ENCODE measurements at regions not wholly inside any gene's neighbourhood (a gene's known extent, or its start where the extent isn't known, plus 50 kb on each side); places are given as distances from the start of the nearest gene placed in this dataset.
"Not testable (repeated sequence)": the region's sequence is repeated elsewhere in the genome, so short reads cannot be mapped to it uniquely, and the experiment has no call there.

DNA sequence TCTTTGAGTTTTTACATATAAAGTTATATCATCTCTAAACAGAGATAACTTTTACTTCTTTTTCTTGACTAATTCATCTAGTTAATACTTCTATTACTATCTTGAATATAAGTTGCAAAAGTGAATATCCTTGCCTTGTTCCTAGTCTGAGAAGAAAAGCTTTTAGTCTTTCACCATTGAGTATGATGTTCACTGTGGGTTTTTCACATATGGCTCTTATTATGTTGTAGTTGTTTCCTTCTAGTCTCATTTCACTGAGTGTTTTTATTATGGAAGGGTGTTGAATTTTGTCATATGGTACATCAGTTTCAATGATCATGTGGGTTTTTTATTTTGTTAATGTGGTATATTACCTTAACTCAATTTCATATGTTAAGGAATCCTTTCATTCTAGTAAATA is 488.3 kb downstream of the COL12A1 start:
- TF ChIP-seq, protein P1, sequence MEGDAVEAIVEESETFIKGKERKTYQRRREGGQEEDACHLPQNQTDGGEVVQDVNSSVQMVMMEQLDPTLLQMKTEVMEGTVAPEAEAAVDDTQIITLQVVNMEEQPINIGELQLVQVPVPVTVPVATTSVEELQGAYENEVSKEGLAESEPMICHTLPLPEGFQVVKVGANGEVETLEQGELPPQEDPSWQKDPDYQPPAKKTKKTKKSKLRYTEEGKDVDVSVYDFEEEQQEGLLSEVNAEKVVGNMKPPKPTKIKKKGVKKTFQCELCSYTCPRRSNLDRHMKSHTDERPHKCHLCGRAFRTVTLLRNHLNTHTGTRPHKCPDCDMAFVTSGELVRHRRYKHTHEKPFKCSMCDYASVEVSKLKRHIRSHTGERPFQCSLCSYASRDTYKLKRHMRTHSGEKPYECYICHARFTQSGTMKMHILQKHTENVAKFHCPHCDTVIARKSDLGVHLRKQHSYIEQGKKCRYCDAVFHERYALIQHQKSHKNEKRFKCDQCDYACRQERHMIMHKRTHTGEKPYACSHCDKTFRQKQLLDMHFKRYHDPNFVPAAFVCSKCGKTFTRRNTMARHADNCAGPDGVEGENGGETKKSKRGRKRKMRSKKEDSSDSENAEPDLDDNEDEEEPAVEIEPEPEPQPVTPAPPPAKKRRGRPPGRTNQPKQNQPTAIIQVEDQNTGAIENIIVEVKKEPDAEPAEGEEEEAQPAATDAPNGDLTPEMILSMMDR (IDR thresholded peaks at IDR 0.05; ENCODE audit: extremely low read depth, low read depth, low read length), result no peak
- no peaks in the 10 kb centered on the region for H3K9me3 ChIP-seq (ENCODE audit: low read depth, low read length)
- no peaks in the 10 kb centered on the region for H3K36me3 ChIP-seq (ENCODE audit: insufficient read depth, low read length)
- no peak overlapping the region for H3K4me3 ChIP-seq (ENCODE audit: insufficient read depth, low read length)
- no peaks in the 10 kb centered on the region for H4K20me1 ChIP-seq (ENCODE audit: insufficient read depth, low read length)
- no peaks in the 10 kb centered on the region for H3K79me2 ChIP-seq (ENCODE audit: insufficient read depth, low read length)
- no peaks in the 10 kb centered on the region for H3K27me3 ChIP-seq (ENCODE audit: insufficient read depth, low read length)
- DNase-seq (ENCODE audit: insufficient read length, low spot score, missing footprints), result no peak
- H3K27ac ChIP-seq (ENCODE audit: low read depth, low read length), result no peak overlapping the region
- no peak overlapping the region for H3K4me2 ChIP-seq (ENCODE audit: insufficient read depth, low read length)
- H3K4me1 ChIP-seq (ENCODE audit: insufficient read depth, low read length), result peaks cover 14% of the 10 kb centered on the region
- H2AFZ ChIP-seq (ENCODE audit: low read length), result no peak overlapping the region

DNA sequence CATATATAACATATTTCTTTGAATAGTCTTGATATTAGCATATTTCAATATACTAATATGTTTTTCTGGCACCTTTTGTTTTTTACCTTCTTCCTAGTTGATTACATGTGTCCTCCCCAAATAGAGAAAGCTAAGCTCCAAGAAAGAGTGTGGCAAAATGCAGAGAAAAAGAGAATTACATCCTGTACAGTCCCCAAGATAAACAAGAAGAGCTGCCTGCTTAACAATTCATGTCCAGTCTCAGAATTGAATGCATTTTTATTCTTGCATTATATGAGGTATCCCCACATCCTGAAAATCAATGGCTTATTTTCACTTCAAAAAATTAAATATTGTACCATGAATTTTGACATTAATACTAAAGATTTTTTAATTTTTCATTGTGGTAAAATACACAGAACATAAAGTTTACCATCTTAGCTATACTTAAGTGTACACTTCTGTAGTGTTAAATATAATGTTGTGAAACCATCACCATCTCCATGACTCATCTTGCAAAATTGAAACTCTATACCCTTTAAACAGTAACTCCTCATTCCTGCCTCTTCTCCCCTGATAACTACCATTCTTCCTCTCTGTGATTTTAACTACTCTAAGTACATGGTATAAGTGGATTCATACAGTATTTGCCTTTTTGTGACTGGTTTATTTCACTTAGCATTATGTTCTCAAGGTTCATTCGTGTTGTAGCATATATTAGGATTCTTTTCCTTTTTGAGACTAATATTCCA is 490.3 kb downstream of the COL12A1 start:
- H3K4me3 ChIP-seq (ENCODE audit: insufficient read depth, low read length), result no peak overlapping the region
- no peaks in the 10 kb centered on the region for H4K20me1 ChIP-seq (ENCODE audit: insufficient read depth, low read length)
- no peaks in the 10 kb centered on the region for H3K9me3 ChIP-seq (ENCODE audit: low read depth, low read length)
- H3K27ac ChIP-seq (ENCODE audit: low read depth, low read length), result peak overlapping the region; percentile 22
- DNase-seq (ENCODE audit: insufficient read length, low spot score, missing footprints), result no peak
- TF ChIP-seq, protein P1 (IDR thresholded peaks at IDR 0.05; ENCODE audit: extremely low read depth, low read depth, low read length), result no peak
- no peaks in the 10 kb centered on the region for H3K27me3 ChIP-seq (ENCODE audit: insufficient read depth, low read length)
- H3K4me1 ChIP-seq (ENCODE audit: insufficient read depth, low read length), result peaks cover 14% of the 10 kb centered on the region
- H3K79me2 ChIP-seq (ENCODE audit: insufficient read depth, low read length), result no peaks in the 10 kb centered on the region
- no peaks in the 10 kb centered on the region for H3K36me3 ChIP-seq (ENCODE audit: insufficient read depth, low read length)
- H2AFZ ChIP-seq (ENCODE audit: low read length), result peak overlapping the region; percentile 12
- H3K4me2 ChIP-seq (ENCODE audit: insufficient read depth, low read length), result peak overlapping the region; percentile 5

DNA sequence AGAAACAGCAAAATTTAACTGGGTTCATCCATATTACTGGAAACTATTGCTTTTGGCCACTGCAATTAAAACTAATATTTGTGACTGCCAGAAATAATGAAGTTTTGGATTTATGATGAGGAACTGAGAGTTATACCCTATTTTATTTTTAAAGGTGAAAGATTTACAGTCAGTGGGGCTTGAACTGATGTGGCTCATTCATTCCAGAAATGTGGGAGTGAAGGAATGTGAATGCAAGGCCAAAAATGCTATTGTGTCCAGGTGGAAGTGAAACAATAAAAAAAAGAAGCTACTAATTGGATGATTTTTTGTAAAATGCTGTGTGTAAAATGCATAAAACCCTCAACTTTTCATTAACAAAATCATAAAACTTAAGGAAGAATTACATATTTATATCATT is 491.9 kb downstream of the COL12A1 start:
- peaks cover 14% of the 10 kb centered on the region for H3K4me1 ChIP-seq (ENCODE audit: insufficient read depth, low read length)
- H3K4me2 ChIP-seq (ENCODE audit: insufficient read depth, low read length), result no peak overlapping the region
- H3K4me3 ChIP-seq (ENCODE audit: insufficient read depth, low read length), result no peak overlapping the region
- H3K9me3 ChIP-seq (ENCODE audit: low read depth, low read length), result no peaks in the 10 kb centered on the region
- no peak overlapping the region for H2AFZ ChIP-seq (ENCODE audit: low read length)
- no peak for DNase-seq (ENCODE audit: insufficient read length, low spot score, missing footprints)
- no peaks in the 10 kb centered on the region for H3K79me2 ChIP-seq (ENCODE audit: insufficient read depth, low read length)
- H3K27ac ChIP-seq (ENCODE audit: low read depth, low read length), result no peak overlapping the region
- H4K20me1 ChIP-seq (ENCODE audit: insufficient read depth, low read length), result no peaks in the 10 kb centered on the region
- no peaks in the 10 kb centered on the region for H3K27me3 ChIP-seq (ENCODE audit: insufficient read depth, low read length)
- TF ChIP-seq, protein P1 (IDR thresholded peaks at IDR 0.05; ENCODE audit: extremely low read depth, low read depth, low read length), result no peak
- no peaks in the 10 kb centered on the region for H3K36me3 ChIP-seq (ENCODE audit: insufficient read depth, low read length)

DNA sequence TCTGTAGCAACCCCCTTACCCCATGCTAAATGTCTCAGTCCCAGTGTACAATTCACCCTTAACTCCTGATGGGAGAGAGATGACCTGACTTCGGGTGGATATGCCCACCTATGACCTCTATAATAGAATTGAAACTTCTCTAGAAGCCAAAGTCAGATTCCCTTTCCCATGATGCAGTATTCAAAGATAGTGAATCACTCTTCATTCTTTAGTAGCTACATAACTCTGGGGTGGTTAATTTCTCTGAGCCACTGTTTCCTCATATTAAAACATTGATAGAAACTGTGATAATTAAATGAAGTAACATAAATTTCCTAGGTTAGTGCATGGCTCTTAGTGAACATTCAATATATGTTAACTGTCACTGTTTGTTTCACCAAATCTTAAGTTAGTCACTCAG is 500.4 kb downstream of the COL12A1 start:
- no peaks in the 10 kb centered on the region for H3K79me2 ChIP-seq (ENCODE audit: insufficient read depth, low read length)
- peak; percentile 66 for DNase-seq (ENCODE audit: insufficient read length, low spot score, missing footprints)
- TF ChIP-seq, protein P1 (IDR thresholded peaks at IDR 0.05; ENCODE audit: extremely low read depth, low read depth, low read length), result no peak
- peaks cover 11% of the 10 kb centered on the region for H3K4me1 ChIP-seq (ENCODE audit: insufficient read depth, low read length)
- no peak overlapping the region for H3K4me3 ChIP-seq (ENCODE audit: insufficient read depth, low read length)
- H3K4me2 ChIP-seq (ENCODE audit: insufficient read depth, low read length), result no peak overlapping the region
- H3K9me3 ChIP-seq (ENCODE audit: low read depth, low read length), result no peaks in the 10 kb centered on the region
- no peak overlapping the region for H3K27ac ChIP-seq (ENCODE audit: low read depth, low read length)
- H3K36me3 ChIP-seq (ENCODE audit: insufficient read depth, low read length), result no peaks in the 10 kb centered on the region
- H3K27me3 ChIP-seq (ENCODE audit: insufficient read depth, low read length), result no peaks in the 10 kb centered on the region
- H4K20me1 ChIP-seq (ENCODE audit: insufficient read depth, low read length), result no peaks in the 10 kb centered on the region
- H2AFZ ChIP-seq (ENCODE audit: low read length), result peak overlapping the region; percentile 69

DNA sequence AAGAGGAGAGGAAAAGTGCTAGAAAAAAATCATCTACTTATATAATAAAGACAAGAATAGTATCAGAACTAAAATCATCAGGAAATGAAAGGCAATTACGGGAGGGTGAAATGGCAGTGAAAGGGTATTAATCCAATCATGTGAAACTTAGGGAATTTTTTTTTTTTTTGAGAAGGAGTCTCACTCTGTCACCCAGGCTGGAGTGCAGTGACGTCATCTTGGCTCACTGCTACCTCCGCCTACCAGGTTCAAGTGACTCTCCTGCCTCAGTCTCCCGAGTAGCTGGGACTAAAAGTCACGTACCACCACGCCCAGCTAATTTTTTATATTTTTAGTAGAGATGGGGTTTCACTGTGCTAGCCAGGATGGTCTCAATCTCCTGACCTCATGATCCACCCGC is 501.3 kb downstream of the COL12A1 start:
- not testable (repeated sequence) for H3K79me2 ChIP-seq (ENCODE audit: insufficient read depth, low read length); H3K4me2 ChIP-seq (ENCODE audit: insufficient read depth, low read length); H2AFZ ChIP-seq (ENCODE audit: low read length); DNase-seq (ENCODE audit: insufficient read length, low spot score, missing footprints); H3K27ac ChIP-seq (ENCODE audit: low read depth, low read length); H3K36me3 ChIP-seq (ENCODE audit: insufficient read depth, low read length); H3K4me3 ChIP-seq (ENCODE audit: insufficient read depth, low read length); H3K27me3 ChIP-seq (ENCODE audit: insufficient read depth, low read length); H4K20me1 ChIP-seq (ENCODE audit: insufficient read depth, low read length); H3K9me3 ChIP-seq (ENCODE audit: low read depth, low read length)
- peaks cover 11% of the 10 kb centered on the region for H3K4me1 ChIP-seq (ENCODE audit: insufficient read depth, low read length)

All from osteoblast (primary cell).